PFSK-1 (cell line): ENCODE measurements at regions not wholly inside any gene's neighbourhood (a gene's known extent, or its start where the extent isn't known, plus 50 kb on each side); places are given as distances from the start of the nearest gene placed in this dataset.

Experiments
- FOXP2 ChIP-seq: optimal IDR thresholded peaks from 2 replicates; pipeline ENCODE3; 2011; ENCODE audit warnings: borderline replicate concordance, control low read depth, inconsistent platforms; ENCODE audit not compliant: insufficient read depth; ENCODE audit errors: extremely low read length, extremely low read depth
- POLR2AphosphoS5 ChIP-seq: IDR thresholded peaks from 2 replicates; pipeline ENCODE4 v1.6.1; 2012; ENCODE audit warnings: low read depth, mild to moderate bottlenecking, control low read depth, low read length, moderate library complexity
- SIN3A ChIP-seq: IDR thresholded peaks from 2 replicates; pipeline ENCODE4 v1.6.1; 2012; ENCODE audit warnings: mild to moderate bottlenecking, low read length, moderate library complexity, borderline replicate concordance; ENCODE audit not compliant: insufficient read depth
- TAF1 ChIP-seq: IDR thresholded peaks from 2 replicates; pipeline ENCODE4 v1.6.1; 2012; ENCODE audit warnings: low read length, control low read depth, borderline replicate concordance; ENCODE audit not compliant: insufficient read depth
- TF ChIP-seq, protein P1 (sequence below), 2 experiments: IDR thresholded peaks; 2 replicates each; pipeline versions ENCODE4 v1.6.1 to v1.8.0; 2011 to 2012; ENCODE audit warnings: low read depth in 2 of 2, low read length in 2 of 2, control low read depth in 1 of 2, inconsistent platforms in 1 of 2, mild to moderate bottlenecking in 1 of 2, moderate library complexity in 1 of 2; ENCODE audit not compliant: insufficient read depth in 1 of 2

- TF ChIP-seq POLR2AphosphoS5 = no peak
- no peak for TF ChIP-seq FOXP2
- no peak for TF ChIP-seq SIN3A
- TF ChIP-seq, protein P1, sequence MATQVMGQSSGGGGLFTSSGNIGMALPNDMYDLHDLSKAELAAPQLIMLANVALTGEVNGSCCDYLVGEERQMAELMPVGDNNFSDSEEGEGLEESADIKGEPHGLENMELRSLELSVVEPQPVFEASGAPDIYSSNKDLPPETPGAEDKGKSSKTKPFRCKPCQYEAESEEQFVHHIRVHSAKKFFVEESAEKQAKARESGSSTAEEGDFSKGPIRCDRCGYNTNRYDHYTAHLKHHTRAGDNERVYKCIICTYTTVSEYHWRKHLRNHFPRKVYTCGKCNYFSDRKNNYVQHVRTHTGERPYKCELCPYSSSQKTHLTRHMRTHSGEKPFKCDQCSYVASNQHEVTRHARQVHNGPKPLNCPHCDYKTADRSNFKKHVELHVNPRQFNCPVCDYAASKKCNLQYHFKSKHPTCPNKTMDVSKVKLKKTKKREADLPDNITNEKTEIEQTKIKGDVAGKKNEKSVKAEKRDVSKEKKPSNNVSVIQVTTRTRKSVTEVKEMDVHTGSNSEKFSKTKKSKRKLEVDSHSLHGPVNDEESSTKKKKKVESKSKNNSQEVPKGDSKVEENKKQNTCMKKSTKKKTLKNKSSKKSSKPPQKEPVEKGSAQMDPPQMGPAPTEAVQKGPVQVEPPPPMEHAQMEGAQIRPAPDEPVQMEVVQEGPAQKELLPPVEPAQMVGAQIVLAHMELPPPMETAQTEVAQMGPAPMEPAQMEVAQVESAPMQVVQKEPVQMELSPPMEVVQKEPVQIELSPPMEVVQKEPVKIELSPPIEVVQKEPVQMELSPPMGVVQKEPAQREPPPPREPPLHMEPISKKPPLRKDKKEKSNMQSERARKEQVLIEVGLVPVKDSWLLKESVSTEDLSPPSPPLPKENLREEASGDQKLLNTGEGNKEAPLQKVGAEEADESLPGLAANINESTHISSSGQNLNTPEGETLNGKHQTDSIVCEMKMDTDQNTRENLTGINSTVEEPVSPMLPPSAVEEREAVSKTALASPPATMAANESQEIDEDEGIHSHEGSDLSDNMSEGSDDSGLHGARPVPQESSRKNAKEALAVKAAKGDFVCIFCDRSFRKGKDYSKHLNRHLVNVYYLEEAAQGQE (IDR thresholded peaks at IDR 0.05; ENCODE audit: insufficient read depth in 1 of 2, low read depth in 2 of 2, low read length in 2 of 2) = no peak
- no peak for TF ChIP-seq TAF1
Observed at GRCh38 chr16:49121636-49122035, 160.0 kb downstream of the CBLN1 start.

DNA sequence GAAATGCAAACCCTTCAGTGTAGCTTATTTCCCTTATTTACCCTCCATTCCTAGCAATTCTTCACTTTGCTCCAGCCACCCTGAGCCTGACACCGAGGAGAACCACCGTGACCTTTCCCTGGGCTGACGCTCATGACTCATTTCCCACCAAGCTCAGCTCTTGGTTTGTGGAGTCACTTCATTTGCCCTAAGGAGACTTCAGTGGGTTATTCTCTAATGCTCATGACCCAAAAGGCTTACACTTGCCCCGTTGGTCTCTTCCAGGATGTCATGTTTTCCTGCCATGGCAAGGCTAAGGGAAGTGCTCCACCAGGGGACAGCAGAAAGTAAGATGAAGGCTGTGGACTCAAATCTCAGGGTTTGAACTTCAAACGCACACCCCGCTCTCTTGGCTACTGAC, 161.0 kb downstream of the CBLN1 start:
- TF ChIP-seq FOXP2 = no peak
- TF ChIP-seq, protein P1 (IDR thresholded peaks at IDR 0.05; ENCODE audit: insufficient read depth in 1 of 2, low read depth in 2 of 2, low read length in 2 of 2) = no peak
- no peak for TF ChIP-seq SIN3A
- no peak for TF ChIP-seq POLR2AphosphoS5
- no peak for TF ChIP-seq TAF1

- TF ChIP-seq POLR2AphosphoS5 (no peak), TAF1 (no peak), SIN3A (no peak), FOXP2 (no peak)
- TF ChIP-seq, protein P1 (IDR thresholded peaks at IDR 0.05; ENCODE audit: insufficient read depth in 1 of 2, low read depth in 2 of 2, low read length in 2 of 2) = no peak
Observed at GRCh38 chr16:49116873-49117272, 164.8 kb downstream of the CBLN1 start.

- TF ChIP-seq FOXP2 (no peak), POLR2AphosphoS5 (no peak), SIN3A (no peak), TAF1 (no peak)
- TF ChIP-seq, protein P1 (IDR thresholded peaks at IDR 0.05; ENCODE audit: insufficient read depth in 1 of 2, low read depth in 2 of 2, low read length in 2 of 2) = no peak
Observed at GRCh38 chr16:49115956-49116355, 165.7 kb downstream of the CBLN1 start.

DNA sequence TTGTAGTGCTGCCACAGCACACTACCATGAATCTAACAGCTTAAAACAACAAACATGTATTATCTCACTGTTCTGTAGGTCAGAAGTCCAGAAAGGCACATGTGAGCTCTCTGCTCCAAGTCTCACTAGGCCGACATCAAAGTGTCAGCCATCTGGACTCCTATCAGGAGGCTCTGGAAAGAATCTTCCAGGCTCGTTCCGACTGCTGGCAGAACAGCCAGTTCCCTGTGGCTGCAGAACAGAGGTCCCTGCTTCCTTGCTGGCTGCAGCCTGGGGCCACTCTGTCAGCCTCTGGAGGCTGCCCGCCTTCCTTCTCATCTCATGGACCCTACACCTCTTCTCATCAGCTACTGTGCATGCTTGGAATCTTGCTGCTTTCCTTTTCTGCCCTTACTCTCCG, 168.9 kb downstream of the CBLN1 start:
- TF ChIP-seq TAF1 = no peak
- TF ChIP-seq, protein P1 (IDR thresholded peaks at IDR 0.05; ENCODE audit: insufficient read depth in 1 of 2, low read depth in 2 of 2, low read length in 2 of 2) = no peak
- TF ChIP-seq SIN3A = no peak
- no peak for TF ChIP-seq POLR2AphosphoS5
- no peak for TF ChIP-seq FOXP2
